Astrocyte of the hippocampus (primary cell): ENCODE measurements at regions not wholly inside any gene's neighbourhood (a gene's known extent, or its start where the extent isn't known, plus 50 kb on each side); places are given as distances from the start of the nearest gene placed in this dataset.
A peak's percentile ranks its signal among the peaks of the same experiment; 100 is the strongest.
"Not testable (repeated sequence)": the region's sequence is repeated elsewhere in the genome, so short reads cannot be mapped to it uniquely, and the experiment has no call there.

ENCODE experiments used
- DNase-seq: peaks from one replicate; pipeline ENCODE4 v3.0.0; 2011; ENCODE audit warnings: low read depth, low spot score

DNA sequence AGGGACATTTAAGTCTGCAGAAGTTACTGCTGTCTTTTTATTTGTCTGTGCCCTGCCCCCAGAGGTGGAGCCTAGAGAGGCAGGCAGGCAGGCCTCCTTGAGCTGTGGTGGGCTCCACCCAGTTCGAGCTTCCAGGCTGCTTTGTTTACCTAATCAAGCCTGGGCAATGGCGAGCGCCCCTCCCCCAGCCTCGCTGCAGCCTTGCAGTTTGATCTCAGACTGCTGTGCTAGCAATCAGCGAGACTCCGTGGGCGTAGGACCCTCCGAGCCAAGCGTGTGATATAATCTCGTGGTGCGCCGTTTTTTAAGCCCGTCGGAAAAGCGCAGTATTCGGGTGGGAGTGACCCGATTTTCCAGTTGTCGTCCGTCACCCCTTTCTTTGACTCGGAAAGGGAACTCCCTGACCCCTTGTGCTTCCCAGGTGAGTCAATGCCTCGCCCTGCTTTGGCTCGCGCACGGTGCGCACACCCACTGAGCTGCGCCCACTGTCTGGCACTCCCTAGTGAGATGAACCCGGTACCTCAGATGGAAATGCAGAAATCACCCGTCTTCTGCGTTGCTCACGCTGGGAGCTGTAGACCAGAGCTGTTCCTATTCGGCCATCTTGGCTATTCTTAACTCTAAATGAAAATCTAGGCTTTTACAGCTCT, 244.0 kb upstream of the SPHKAP start:
- DNase-seq, result not testable (repeated sequence)

DNA sequence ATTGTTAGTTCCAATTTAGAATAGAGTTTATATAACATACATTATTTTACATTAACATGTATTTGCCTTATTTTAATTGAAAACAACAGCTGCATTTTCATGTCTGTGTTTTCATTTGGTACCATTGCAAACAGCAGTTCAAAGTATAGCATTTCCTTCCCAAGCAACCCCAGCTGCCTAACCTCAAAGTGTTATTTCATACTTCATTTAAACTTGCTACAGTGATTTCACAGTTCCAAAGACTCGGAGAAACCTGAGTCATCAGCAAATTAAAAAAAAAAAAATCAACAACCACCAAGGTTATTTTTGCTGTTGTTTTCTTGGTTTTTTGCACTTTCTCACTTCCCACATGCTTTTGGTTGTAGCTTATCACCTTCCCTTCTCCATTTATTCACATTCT, 236.5 kb upstream of the SPHKAP start:
- peak; percentile 1 for DNase-seq

DNA sequence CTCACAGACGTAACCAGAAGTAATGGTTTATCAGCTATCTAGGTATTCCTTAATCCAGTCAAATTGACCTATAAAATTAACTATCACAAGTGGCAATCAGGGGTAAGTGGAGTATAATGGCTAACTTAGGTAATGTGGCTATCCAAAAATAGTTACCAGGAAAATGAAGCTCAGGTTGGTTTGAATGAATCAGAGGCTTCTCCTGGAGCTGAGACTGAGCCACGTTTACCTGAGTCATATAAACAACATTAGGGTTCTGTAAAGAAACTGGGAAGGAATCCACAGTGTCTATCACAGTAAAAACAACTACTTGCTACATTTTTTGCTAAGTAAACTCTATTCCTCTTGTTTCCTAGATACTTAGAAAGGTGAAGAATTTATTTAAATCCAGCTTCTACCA, 236.0 kb upstream of the SPHKAP start:
- no peak for DNase-seq

DNA sequence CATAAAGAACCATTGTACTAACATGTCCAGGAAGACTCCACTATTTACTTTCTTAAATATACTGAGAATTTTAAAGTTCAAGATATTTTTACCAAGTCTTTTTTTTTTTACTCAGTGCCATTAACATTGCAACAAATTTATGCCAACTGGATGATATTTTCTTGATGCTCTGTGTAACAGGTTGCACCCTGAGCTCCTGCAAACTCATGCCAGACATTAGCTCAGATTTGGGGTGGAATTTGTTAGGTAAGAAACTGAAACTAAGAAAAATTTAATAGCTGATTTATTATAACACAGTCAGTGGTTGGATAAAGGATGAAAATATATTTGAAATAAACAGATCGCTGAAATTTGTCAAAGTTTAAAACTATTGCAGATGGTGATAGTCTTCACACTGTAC, 228.6 kb upstream of the SPHKAP start:
- DNase-seq, result no peak

DNA sequence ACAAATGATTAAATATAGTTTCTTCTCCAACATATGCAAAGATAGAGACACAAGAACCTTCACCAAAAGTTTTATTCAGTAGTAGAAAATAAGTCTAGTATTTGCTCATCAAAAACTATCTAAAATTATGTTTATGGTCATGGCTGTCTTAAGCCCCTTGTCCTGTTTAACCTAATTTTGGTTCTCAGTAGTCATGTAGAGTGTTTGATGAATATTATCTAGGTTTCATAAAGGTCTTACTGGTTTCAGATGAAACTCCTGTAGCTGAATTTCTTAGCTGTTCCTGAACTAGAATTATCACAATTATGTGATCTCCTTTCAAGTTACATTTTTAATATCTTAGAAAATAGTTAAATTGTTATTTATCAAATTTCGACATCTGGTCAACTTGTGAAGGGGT, 228.0 kb upstream of the SPHKAP start:
- no peak for DNase-seq

DNA sequence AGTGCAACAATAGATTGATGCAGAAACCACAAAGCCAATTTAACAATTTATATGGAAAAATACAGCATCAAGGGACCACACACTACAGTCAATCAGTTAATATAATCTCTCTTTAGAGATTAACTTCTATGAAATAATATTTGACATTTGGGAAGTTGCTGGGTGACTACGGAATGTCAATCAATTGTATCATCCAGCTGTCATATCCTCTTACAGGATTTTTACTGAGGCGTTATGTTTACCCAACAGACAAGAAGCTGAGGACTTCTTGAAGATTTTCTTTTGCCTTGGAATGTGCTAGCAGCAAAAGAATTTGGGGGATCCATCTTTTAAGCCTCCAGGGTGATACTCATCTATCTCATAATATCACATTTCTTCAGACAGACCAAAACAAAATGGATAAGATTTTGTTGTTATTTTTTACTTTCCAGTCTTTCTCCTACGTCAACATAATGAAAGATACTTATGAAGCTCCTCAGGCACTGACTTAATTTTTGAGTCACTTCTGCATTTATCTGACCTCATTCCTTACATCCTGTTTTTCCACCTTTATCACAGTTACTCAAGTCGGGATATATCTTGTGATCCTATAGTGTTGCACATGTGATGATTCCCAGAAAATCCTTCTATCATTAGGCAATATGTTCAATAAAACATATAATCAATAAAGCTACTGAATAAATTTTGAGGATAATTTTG, 227.2 kb upstream of the SPHKAP start:
- DNase-seq, result no peak

DNA sequence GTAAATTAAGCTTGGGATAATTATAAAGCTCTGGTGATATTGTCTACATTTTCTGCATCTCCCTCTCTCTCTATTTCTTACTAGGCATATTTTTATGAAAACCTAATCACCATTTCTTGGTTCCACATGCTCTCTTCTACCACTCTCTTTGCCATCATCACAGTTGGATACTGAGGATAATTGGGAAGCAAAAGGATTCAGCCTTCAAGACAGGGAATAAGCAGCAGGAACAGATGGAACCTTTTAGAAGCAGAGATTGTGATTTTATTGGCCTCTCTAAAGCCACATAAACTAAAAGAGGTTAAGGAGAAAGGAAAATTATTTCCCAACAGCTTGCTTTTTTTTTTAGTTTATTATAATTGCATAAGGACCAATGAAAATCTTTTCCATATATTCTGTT, 226.3 kb upstream of the SPHKAP start:
- DNase-seq, result no peak

DNA sequence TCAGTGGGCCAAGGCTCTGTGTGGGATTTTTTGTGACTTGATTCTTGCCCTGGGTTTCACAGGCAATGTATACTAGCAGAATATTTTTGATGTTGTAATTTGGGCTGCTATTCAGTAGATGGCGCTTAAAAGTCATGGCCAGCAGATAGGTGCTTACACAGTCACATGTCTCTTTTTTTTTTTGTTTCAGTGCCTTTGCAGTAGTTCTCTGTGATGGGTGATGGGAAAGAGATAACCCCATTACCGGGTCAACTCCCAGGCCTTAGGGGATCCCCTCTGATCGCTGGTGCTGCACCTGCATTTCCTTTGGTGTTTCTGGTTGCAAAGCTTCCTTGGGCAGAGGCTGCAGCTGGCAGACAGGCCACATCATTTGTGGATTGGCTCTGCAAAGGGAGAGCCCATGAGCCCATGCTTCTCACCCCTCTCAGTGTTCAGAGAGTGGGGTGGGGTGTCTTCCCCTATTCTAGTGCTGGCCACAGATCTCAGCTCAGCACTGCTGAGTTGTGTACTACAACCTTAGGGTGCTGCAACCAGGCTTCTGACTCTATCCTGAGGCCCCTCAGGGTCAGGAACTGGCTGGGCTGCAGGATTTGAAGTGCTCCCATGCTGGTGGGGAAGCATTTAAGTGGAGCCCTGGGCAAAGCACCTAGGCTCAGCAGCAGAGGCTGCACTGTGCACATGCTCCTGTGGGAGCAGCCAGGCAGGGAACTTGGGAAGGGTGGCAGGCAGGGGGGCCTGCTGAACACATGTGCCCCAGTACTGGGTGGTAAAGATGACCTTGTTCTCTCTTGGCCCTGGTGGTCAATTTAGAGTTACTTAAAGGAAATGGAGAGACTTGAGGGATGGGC, 219.8 kb upstream of the SPHKAP start:
- no peak for DNase-seq

DNA sequence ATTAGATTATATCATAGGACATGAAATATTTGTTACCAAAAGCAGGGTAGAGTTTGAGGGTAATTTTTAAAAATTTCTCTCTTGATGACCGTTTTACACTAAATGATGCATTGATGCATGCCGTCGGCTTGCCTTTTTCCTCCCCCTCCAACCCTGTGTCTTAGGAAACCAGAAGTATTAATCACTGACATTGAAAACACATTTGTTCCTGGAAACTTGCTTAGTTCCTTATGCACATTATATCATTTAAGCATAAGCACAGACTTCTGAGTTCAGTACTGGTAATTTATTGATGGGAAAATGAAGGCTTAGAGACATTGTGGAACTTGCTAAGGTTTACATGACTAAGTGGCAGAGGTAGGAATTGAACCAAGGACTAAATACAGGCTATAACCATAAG, 206.3 kb upstream of the SPHKAP start:
- DNase-seq, result no peak

DNA sequence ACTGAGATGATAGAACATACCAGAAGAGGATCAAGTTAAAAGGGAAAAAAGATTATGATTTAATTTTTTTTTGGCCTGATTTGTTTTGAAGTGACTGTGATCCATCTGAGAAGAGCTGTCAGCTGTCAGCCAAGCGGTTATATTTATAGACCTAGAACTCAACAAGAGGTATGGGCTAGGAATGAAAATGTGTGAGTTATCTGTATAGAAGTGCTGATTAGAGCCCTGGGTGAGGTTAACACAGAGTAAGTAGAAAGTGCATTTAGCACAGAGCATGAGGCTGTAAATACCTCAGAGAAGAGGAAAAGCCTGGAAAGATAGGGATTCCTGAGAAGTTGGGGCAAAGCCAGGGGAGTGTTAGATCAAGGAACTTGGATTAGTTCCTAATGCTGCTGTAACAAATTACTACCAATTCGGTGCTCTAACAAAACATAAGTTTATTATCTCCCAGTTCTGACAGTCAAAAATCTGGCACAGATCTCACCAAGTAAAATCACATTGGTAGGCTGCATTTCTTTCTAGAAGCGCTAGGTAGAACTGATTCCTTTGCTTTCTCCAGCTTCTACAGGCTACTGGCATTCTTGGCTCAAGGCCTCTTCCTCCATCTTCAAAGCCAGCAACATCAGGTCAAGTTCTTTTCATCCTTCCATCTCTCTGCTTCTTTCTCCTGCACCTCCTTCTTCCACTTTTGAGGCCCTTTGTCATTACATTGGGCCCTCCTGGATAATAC, 197.4 kb upstream of the SPHKAP start:
- DNase-seq, result no peak

DNA sequence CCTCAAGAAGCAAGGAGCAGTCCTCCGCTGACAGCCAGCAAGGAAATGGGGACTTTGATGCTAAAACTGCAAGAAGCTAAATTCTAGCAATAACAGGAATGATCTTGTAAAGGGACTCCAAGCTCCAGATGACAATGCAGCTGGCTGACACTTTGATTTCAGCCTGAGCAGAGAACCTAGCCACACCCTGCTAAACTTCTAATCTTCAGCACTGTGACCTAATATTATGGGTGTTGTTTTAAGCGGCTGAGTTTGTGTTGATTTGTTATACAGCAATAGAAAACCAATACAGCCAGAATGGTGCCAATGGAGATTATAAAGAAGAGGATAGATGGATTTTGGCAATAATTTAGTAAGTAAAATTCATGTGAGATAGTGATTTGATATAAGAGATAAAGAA, 196.7 kb upstream of the SPHKAP start:
- DNase-seq, result no peak

DNA sequence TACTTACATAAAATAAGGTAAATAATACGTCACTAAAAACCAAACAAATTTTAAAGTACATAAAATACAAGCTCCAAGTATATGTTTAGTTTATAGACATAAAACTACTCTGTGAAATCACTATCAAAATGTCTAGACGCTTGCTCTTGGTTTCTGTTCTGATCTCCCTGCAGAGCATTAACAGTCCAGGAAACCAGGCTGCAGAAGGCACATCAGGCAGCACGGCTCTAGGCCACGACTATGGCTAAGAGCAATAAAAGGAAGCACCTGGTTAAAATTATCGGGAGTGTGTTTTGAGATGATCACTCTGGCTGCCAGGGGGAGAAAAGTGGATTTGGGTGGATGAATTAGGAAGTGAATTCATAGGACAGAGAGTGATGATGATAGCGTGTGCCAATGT, 196.0 kb upstream of the SPHKAP start:
- no peak for DNase-seq

DNA sequence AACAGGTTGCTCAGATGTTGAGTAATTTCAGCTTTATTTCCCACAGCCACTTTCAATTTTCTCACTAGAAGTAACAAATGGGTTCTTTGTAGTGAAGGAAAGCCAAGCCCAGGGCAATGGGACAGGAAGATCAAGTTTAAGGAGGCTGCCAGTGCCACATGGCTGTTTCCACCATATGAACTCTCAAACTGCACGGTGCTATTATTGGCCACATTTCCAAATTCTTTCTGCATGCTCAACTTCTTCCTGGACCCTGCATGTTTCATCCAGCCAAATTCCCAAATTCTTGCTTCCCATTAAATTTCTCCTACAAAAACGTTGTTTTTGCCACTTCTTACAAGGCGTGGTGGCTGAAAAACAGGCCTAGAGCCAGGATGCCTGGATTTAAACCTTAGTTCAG, 193.3 kb upstream of the SPHKAP start:
- DNase-seq, result no peak

DNA sequence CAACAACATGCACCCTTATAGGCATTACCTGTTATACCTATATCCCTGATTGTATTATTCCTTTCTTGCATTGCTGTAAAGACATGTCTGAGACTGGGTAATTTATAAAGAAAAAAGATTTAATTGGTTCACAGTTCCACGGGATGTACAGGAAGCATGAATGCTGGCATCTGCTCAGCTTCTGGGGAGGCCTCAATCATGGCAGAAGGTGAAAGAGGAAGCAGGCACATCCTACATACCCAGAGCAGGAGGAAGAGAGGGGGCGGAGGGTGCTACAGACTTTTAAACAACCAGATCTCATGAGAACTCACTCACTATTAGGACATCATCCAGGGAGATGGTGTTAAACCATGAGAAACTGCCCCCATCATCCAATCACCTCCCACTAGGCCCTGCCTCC, 191.7 kb upstream of the SPHKAP start:
- no peak for DNase-seq

DNA sequence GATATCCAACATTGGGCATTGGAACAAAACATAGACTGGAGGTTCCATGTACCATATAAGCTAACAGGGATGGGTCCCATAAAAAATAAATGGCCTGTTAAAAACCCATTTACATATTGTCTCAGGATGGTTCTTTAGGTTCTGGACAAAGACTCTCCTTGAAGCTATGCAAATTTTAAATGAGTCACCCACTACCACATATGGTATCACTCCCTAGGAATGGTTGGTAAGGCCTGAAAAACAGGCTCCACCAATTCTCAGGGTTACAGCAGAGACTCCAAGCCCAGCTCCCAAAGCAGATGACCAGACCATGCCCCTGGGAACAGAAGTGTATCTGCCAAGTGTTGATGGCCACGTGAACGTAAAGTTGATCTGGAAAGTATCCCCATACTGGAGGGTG, 190.7 kb upstream of the SPHKAP start:
- DNase-seq, result no peak

DNA sequence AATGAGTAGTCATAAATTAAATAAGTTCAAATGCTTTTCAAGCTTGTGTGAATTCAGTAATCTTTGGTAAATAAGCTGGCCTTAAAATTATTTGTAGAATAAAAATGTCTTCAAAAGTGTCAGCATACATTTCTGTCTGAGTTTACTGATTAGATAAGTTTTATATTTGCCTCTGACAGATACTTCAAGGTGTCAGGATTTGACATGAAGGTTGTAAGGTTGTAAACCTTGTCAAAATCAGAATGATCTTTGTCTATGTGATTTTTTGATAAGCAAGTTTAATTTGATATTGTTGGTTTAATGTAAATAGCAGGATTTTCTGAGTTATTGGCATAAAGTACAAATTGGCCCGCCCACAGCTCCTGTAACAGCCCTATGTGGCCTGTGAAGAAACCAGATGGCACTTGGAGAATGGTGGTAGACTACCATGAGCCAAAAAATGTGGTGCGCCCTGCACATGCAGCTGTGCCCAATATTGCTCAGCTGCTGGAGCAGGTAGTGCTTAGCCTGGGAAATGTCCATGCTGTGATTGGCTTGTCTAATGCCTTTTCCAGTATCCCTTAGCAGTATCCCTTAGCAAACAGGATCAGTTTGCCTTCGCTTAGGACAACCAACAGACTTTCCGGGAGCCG, 188.0 kb upstream of the SPHKAP start:
- DNase-seq, result no peak

DNA sequence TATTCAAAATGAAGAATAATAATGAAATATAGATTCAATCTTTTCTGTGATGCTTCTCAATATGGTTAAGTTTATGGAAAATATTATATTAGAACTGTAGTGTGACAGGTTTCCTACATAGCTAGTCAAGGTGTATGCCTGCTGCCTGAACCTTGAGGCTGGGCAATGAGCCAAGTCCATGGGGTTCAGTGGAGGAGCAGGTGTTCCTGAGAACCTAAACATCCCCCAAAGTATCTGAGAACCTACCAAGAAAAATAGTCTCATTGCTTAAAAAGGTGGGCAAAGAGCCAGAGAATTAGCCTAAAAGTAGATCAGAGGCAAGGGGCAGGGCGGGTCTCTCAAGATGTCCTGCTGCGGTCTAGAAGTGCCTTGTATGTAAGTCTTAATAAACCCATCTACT, 185.9 kb upstream of the SPHKAP start:
- no peak for DNase-seq

DNA sequence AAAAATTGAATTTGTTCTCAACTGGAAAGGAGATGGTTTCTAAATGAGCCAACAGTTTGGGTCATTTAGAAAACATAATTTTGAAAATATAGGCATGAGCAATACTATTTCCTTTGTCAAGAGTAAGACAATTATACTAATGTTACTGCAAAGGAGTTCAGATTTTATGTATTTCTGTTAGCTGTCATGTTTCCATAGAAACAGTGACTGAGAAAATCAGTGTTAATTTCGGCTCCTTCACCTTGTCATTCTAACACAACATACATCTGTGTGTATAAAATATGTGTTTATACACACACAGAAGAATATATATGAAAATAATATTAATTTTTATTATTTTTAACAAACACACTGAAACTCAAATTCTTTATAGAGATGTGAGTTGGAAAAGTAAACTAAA, 178.0 kb upstream of the SPHKAP start:
- DNase-seq, result no peak

DNA sequence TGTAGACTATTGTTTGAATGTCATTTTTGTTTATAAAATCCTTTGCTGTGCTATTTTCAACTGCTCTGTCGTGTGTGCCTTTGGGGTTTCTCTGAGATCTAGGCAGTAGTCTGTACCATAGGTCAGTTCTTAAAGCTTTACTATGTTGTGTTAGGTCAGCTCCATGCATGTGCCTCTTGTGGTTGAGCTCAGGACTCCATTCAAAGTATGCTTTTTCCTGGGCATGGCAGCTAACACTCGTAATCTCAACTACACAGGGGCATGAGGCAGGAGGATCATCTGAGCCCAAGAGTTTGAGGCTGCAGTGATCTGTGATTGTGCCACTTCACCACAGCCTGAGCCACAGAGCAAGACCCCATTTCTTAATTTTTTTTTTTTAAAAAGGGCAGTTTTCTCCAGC, 174.4 kb upstream of the SPHKAP start:
- no peak for DNase-seq

DNA sequence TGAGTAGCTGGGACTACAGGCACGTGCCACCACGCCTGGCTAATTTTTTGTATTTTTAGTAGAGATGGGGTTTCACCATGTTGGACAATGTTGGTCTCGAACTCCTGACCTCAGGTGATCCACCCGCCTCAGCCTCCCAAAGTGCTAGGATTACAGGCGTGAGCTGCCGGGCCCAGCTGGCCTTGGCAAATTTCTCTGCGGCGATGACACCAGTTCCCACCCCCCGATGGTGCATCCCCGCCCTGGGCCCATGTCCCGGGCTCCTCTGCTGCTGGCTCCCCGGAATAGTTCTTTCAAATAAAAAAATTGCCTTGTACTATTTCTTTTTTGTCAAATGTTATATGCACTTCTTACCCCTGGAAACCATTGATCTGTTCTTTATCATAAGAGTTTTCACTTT, 171.5 kb upstream of the SPHKAP start:
- DNase-seq, result not testable (repeated sequence)

DNA sequence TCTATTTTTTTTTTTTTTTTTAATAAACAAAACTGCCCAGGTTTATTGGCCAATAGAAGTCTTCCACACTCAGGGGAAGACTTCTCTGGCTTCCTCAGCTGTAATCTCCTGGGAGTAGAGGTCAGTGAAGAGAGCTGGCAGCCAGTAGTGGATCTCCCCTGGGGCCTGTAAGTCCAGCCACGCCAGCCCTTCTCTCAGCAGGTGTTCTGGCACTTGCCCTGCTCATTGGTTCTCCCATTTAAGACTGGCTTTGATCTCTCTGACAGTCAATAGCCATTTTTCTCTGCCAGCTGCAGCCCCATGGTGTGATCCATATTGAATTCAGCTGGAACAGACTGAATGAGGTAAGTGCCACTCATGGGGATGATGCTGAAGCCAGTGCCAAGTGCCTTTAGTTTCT, 170.6 kb upstream of the SPHKAP start:
- no peak for DNase-seq
